ENCODE measurements at regions not wholly inside any gene's neighbourhood (a gene's known extent, or its start where the extent isn't known, plus 50 kb on each side); places are given as distances from the start of the nearest gene placed in this dataset.

DNA sequence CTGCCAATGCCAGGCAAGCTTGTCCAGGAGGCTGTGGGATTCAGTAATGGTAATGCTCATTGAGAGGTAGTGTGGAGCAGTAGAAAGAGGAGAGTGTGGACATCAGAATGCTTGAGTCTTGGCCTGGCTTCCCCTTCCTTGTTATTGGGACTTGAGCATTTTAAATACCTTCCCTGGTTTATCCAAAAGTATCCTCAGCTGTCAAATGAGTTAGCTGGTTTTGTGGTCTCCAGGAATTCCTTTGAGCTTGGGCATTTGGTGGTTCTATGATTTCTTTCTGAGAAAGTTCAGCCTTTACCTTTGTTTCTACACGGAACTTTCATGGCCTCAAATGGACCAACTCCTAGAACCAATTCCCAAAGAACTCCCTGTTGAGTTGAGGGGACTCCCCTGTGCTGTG is 264.3 kb downstream of the PTEN start:
- no peak overlapping the region for H3K4me3 ChIP-seq (ENCODE audit: low read depth, low read length)
- TF ChIP-seq CTCF (IDR thresholded peaks at IDR 0.05; ENCODE audit: borderline replicate concordance, insufficient read depth, low read depth, low read length): no peak

DNA sequence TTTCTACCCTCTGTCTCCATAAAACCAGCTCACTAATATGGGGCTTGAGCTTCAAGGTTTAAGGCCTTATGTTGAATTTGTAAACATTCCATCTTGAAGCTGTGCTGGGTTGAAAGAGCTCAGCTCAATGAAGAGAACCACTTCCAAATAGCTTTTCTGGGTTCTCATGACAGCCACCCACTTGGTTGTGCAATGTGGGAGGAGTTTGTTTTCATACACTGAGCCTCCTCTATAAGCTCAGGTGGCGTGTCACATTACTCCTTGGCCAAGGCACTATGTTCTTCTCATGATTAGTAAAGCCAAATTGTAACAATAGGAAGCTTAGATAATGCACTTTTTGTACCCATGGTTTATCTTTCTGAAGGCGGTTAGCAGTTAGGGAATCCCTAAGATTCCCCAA is 265.6 kb downstream of the PTEN start:
- no peak for TF ChIP-seq CTCF (IDR thresholded peaks at IDR 0.05; ENCODE audit: borderline replicate concordance, insufficient read depth, low read depth, low read length)
- no peak overlapping the region for H3K4me3 ChIP-seq (ENCODE audit: low read depth, low read length)

DNA sequence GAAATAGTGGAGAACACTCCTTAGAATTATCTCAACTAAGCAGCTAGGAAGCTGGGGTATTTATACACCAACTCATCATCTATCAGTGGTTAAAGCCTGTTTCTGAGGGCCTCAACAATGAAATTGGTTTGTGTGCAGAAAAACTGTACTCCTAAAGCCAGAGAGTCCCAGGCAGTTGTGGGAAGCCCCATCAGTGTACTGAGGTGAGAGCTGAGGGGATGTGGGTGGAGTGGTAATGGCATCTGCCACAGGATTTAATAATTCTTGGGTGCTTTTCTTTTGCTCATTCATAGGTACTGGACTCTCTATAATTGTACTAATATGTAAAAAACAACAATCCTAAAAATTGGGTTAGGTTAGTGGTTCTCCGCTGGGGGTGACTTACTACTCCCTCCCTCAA is 267.5 kb downstream of the PTEN start:
- no peak for TF ChIP-seq CTCF (IDR thresholded peaks at IDR 0.05; ENCODE audit: borderline replicate concordance, insufficient read depth, low read depth, low read length)
- H3K4me3 ChIP-seq (ENCODE audit: low read depth, low read length): no peak overlapping the region

GRCh38 chr10:88131511-88132139 is 268.2 kb downstream of the PTEN start:
- no peak for TF ChIP-seq CTCF (IDR thresholded peaks at IDR 0.05; ENCODE audit: borderline replicate concordance, insufficient read depth, low read depth, low read length)
- H3K4me3 ChIP-seq (ENCODE audit: low read depth, low read length): no peak overlapping the region

DNA sequence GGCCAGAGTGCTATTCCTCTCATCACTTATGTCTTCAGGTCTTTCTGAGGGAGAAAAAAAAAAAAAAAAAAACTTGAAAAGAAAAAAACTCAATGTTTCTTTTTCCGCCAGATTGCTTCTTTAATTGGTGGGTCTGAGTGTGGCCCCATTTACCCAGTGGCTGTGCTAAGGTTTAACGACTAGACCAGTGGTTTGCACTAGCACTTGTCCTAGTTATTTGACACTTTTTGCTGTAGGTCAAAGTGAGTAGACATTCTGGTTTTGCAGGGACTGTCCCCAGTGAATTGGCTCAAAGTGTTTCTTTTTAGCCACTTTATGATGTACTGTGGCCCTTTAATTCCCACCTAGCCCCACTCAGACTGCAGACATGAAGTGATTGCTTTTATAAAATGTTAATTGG is 273.3 kb downstream of the PTEN start:
- no peak overlapping the region for H3K4me3 ChIP-seq (ENCODE audit: low read depth, low read length)
- TF ChIP-seq CTCF (IDR thresholded peaks at IDR 0.05; ENCODE audit: borderline replicate concordance, insufficient read depth, low read depth, low read length): no peak

DNA sequence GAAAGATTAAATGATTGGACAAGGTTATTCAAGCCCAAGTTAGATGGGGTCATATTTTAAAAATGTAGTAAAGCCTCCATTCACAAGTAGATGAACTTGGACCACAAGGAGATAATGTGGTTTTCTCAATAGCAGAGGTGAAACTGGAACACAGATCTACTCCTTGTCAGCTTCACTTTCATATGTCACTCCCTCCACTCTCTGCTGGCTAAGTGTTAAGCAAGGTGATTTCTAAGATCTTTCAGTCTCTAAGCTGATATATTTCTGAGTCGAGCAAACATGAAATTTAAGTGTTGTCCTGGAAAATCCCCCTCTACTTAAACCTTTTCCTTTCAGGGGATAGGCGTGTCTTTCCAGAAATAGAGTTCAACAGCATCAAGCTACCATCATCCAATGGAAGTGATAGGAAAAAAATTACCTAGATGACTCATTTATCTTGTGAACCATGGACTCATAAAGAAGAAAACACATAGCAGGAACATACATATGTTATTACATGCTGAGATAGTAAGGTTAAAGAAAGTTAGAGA is 275.0 kb downstream of the PTEN start:
- TF ChIP-seq CTCF (IDR thresholded peaks at IDR 0.05; ENCODE audit: borderline replicate concordance, insufficient read depth, low read depth, low read length): no peak
- no peak overlapping the region for H3K4me3 ChIP-seq (ENCODE audit: low read depth, low read length)

GRCh38 chr10:88147000-88147798 is 283.8 kb downstream of the PTEN start:
- no peak overlapping the region for H3K4me3 ChIP-seq (ENCODE audit: low read depth, low read length)

More at GRCh38 chr10:88147000-88147798, 283.8 kb downstream of the PTEN start:
- no peak for TF ChIP-seq CTCF (IDR thresholded peaks at IDR 0.05; ENCODE audit: borderline replicate concordance, insufficient read depth, low read depth, low read length)
